GM21825 (cell line): ENCODE measurements at regions not wholly inside any gene's neighbourhood (a gene's known extent, or its start where the extent isn't known, plus 50 kb on each side); places are given as distances from the start of the nearest gene placed in this dataset.
"Not testable (repeated sequence)": the region's sequence is repeated elsewhere in the genome, so short reads cannot be mapped to it uniquely, and the experiment has no call there.

Source experiments
- ATAC-seq: cut with Tn5 transposase; IDR thresholded peaks from one replicate; pipeline ENCODE4 v1.9.1; 2021; ENCODE audit warnings: mild to moderate bottlenecking, moderate library complexity; ENCODE audit not compliant: unreplicated experiment

DNA sequence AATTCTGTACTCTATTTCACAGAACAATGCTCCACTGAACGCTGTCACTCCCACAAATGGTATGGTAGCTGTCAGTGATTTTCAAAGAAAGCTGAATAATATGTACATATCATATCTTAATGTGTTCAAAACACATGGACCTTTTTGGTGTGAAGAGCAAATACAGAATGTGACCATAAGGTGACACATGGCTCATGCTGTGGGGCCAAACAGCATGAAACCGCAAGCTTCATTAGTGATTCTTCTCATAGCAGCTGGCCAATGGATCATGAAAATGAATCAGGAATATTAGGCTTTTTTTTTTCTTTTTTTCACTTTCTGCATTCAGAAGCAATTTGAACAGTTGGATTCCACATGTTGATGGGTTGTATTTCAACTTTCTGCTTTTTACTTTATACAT, 54.9 kb upstream of the CDH9 start:
- ATAC-seq, result no peak

DNA sequence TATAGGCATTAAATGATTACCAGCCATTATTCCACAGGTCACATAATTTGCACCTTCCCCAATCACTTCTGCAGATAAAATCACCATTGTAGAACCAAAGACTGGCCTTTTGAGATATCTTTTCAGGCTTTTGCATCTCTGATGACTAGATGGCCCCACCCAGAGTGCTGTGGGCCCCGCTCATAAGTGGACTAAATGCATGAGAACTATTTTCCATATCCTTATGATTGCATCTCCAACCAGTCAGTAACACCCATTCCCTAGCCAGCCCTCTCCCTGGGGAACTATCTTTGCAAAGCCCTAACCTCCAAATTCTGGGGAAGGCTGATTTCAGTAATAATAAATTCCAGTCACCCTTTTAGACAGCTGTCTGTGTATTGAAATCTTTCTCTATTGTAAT, 53.5 kb upstream of the CDH9 start:
- no peak for ATAC-seq

DNA sequence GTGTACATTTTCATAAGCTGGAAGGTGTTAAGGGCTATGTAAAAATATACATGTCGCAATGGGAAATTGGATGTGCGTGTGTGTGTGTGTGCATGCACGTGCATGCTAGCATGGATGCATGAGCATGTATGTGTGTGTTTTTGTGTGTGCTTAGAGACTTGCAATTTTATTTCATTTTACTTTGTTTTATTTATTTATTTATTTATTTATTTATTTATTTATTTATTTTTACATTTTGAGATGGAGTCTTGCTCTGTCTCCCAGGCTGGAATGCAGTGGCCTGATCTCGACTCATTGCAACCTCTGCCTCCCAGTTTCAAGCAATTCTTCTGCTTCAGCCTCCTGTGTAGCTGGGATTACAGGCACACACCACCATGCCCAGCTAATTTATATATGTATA, 50.4 kb upstream of the CDH9 start:
- ATAC-seq, result not testable (repeated sequence)
